NAMALWA (cell line): ENCODE measurements at regions not wholly inside any gene's neighbourhood (a gene's known extent, or its start where the extent isn't known, plus 50 kb on each side); places are given as distances from the start of the nearest gene placed in this dataset.

Experiments
- DNase-seq: peaks from one replicate; pipeline ENCODE4 v3.0.0-alpha.2; 2015; ENCODE audit warnings: low spot score

DNA sequence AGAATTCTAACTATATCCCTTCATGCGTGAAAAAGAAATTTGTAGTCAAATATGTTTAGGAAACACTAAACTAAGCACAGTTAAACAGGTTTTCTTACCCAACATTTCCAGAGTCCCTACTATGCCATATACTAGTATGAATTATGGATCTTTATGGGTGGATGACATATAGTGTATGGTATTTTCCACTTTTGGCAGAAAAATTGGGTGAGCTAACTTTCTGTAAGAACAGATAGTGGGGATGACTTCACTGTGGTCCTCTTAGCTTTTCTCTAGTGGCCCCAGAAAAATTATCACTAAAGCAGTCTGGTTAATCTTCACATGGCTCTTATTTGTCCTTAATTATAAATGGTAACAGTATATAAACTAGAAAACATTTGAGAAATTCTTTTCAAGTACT, 240.0 kb upstream of the GULP1 start:
- no peak for DNase-seq

DNA sequence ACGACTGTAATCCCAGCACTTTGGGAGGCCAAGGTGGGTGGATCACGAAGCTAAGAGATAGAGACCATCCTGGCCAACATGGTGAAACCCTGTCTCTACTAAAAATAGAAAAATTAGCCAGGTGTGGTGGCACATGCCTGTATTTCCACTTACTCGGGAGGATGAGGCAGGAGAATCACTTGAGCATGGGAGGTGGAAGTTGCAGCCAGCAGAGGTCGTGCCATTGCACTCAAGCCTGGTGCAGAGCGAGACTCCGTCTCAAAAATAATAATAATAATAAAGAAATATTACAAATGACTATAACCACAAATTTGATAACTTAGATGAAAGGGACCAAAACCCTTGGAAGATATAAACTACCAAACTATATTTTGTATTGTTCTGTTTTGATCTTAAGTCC, 226.3 kb upstream of the GULP1 start:
- DNase-seq: no peak

GRCh38 chr2:188068093-188068492, 223.6 kb upstream of the GULP1 start:
- no peak for DNase-seq

DNA sequence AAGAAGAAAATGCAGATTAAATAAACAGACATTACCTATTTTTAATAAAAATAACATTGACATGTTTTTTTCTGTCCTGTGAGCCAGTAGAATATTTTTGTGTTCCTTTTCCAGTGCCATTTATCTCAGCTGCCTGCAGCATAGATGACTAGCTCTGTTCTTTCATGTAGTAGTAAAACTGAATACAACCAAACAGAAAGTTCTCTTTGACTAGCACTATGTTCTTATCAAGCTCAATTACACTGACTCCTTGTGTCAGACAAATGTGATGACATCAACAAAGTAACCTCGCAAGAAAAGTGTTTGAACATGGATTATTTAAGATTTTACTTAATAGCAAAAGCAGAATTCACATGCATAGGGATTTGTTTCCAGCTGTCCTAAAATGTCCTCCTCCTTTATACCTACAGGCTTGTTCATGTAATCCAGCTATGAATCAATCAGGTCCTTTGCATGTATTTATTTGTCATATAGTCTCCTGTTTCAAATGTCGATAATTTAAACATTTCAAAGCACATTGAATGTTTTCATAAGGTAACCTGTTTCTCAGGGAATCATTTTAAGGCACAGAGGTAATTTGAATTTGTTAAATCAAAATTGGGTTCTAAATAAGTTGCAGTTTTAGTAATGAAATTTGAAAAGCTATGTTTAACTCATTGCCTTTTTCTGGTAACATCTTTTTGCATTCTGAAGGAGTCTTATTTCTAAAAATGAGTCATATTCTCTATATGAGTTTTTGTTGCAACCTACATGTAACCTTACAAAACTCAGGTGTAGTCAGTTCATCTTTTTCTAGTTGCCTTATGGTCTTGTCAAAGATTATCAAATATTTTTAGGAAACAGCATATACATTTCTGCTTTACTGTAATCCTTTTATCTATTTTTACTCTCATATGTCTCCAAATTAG, 215.3 kb upstream of the GULP1 start:
- no peak for DNase-seq

DNA sequence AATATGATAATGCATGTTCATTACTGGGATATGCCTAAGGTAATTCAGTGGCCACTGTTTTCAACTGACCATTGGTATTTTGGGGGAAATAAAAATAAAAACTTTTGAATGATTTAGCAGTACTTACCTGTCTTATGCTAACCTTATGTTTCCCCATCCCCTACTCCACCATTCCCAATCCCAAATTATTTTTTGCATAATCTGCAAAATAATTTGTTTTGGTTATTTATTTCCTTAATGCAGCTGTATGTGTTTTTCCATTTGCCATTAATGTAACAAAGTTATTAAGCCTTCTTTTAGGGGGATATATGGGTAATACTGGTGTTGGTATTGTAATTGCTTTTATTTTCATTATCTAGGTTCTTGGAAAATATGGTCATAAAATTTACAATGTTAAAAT, 213.9 kb upstream of the GULP1 start:
- DNase-seq: no peak

GRCh38 chr2:188078534-188078933, 213.1 kb upstream of the GULP1 start:
- DNase-seq: no peak

DNA sequence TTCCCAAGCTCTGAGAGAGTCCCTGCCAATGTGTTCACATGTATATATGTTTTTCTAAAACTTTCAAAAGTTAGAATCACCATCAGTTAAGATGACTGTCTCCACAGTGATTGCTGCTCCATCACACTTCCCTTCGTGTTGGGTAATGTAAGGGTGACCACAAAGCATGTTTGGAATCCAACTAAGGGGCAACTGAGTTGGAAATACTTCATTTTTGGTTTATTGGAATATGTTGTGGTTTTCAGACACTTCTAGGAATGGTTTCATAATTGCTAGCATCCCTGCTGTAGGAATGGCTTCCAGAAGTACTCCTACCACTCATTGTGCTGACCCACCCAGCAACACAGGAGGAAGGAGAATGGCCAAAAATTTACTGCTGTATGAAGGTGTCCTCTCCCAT, 212.5 kb upstream of the GULP1 start:
- DNase-seq: no peak

- DNase-seq: no peak
Observed at GRCh38 chr2:188085421-188085820, 206.3 kb upstream of the GULP1 start.

DNA sequence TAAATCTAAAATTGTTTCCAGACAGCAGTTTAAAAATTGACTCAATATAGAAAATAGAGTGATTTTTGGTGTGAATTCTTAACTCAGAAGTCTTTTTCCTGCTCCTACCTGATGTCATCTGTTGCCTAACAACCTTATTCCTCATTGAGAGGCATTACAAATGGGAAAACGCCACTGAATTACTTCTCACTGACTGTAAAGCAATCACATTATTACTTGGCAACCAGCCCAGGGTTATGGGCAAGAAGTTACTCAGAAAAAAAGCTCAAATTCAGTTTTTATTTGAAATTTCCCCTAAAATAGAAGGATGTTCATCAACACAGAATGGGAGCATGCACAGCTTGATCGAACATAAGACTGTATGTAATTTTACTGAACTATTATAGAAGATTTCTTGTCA, 201.8 kb upstream of the GULP1 start:
- DNase-seq: no peak

GRCh38 chr2:188091220-188091619, 200.5 kb upstream of the GULP1 start:
- no peak for DNase-seq

DNA sequence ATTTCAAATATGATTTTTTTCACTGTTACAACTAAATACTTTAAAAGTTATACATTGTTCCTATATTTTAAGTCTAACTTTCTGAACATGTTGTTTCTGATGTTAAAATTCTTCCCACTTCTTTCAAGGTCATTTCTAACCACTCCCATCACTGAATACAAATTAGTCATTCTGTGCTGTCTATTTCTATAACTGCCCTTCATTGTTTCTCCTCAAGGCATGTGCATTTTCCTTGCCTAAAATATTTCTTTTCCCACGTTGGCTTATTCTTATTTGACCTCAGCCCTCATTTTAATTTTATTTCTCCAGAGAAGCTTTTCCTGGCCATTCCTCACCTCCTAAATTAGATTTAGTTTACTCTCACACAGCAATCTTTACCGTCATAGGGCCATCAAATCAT, 198.9 kb upstream of the GULP1 start:
- DNase-seq: no peak

- DNase-seq: no peak
Observed at GRCh38 chr2:188096910-188097309, 194.8 kb upstream of the GULP1 start.

DNA sequence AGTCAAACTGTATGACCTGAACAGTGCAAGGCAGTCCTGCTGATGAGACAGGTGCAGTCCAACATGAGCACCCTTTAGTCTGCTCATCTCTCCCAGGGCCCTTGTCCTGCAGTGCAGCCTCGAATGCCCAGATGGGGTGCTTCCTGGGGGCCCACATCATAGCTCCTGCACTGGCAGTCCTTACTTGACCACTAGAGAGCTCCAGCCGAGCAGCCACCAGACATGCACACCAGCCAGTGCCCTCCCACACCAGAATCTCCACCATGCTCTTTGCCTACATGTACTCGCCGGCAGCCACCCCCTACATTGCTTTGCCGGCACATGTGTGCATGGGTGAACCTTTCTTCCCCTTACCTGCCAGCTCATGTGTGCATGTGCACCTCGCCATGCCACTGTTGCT, 188.8 kb upstream of the GULP1 start:
- no peak for DNase-seq

GRCh38 chr2:188114014-188114413, 177.7 kb upstream of the GULP1 start:
- DNase-seq: no peak

- no peak for DNase-seq
Observed at GRCh38 chr2:188117706-188118105, 174.0 kb upstream of the GULP1 start.

GRCh38 chr2:188118431-188118830, 173.2 kb upstream of the GULP1 start:
- DNase-seq: no peak

- DNase-seq: no peak
Observed at GRCh38 chr2:188119112-188119838, 172.4 kb upstream of the GULP1 start.

GRCh38 chr2:188122985-188123384, 168.7 kb upstream of the GULP1 start:
- DNase-seq: no peak

GRCh38 chr2:188129677-188130076, 162.0 kb upstream of the GULP1 start:
- DNase-seq: no peak

DNA sequence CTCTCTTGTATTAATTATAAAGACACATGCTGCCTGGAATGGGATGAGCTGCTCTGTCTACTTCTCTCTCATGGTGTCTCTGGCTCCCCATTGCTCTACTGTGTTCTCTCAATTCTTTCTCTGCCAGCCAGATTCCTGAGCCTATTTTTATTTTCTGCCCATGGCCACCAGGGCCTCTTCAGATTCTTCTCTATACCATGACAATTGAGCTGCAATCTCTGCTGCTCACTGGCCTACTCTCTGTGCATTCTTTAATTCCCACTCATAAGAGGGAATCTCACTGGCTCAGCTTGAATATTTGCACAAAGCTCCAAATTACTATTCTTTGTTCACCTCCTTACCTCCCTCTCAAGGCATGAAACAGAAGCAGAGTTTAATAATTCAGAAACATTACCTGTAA, 161.4 kb upstream of the GULP1 start:
- no peak for DNase-seq

DNA sequence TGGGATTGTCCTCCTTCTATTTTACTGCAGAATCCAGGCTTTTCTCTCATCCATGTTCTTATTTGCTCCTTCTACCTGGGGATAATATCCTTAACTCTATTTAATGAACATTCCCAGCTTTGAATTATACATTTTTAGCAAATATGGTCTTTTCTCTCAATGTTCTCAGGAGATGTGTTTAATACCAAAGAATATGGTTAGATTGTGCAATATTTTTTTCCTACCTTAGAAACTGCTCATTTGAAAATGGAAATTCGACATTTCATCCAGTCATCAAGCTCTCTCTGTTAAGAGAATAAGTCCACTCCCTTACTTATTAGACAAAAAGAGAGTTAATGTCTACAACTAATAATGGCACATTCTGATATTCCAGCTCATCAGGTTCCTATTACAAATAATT, 160.4 kb upstream of the GULP1 start:
- DNase-seq: no peak

GRCh38 chr2:188132385-188132784, 159.3 kb upstream of the GULP1 start:
- DNase-seq: no peak

DNA sequence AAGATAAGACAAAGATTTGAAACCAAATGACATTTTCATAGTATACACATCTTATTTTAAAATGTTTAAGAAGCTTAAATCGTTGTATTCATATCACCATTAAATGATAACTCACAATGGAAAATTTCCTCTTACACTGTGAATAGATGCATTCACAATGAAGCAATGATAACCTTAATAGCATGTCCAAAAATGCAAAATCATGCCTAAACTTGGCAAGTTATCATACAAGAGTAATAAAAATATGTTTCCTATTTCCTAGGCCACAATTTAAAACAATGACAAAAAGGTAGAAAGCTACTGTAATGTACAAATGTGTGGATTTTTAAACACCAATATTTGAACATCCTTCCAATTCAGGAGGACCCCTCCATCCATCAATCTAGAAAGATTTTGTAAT, 157.4 kb upstream of the GULP1 start:
- DNase-seq: no peak

DNA sequence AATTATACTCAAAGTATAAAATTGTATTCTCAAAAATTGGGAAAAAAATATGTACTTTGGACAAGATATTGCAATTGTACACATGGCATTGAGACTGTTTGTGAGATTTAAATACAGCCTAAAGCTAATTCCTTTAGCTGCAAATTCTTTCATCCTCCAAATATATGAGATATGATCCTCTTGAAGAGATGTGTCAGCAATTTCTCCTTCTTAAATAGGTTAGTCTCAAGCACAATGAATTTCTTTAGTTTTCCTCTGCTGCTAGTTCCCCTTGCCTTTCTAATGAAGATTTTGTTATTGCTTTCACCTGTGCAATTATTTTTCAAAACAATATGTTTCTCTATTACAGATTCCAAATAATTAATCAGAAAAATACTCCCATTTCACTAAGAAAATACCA, 153.4 kb upstream of the GULP1 start:
- no peak for DNase-seq
